Brain microvascular endothelial cell (primary cell): ENCODE measurements at regions not wholly inside any gene's neighbourhood (a gene's known extent, or its start where the extent isn't known, plus 50 kb on each side); places are given as distances from the start of the nearest gene placed in this dataset.

Experiments used
- DNase-seq: peaks from one replicate; pipeline ENCODE4 v3.0.0-alpha.2; 2020
- H3K27ac ChIP-seq: fragments of 250-450 bp; sonication (Bioruptor Pico); 2 replicates; pipeline ENCODE4 v1.5.1; 2020; ENCODE audit warnings: mild to moderate bottlenecking, moderate library complexity
- H3K27me3 ChIP-seq: fragments of 250-450 bp; sonication (Bioruptor Pico); replicated peaks from 2 replicates; pipeline ENCODE4 v1.5.1; 2020; ENCODE audit warnings: mild to moderate bottlenecking
- H3K36me3 ChIP-seq: fragments of 250-450 bp; sonication (Bioruptor Pico); replicated peaks from 2 replicates; pipeline ENCODE4 v1.5.1; 2020; ENCODE audit warnings: mild to moderate bottlenecking
- H3K4me3 ChIP-seq: 2 replicates; pipeline ENCODE4 v1.5.1; 2011; ENCODE audit warnings: low read depth, mild to moderate bottlenecking, control low read depth, low read length, moderate library complexity
- CTCF ChIP-seq: IDR thresholded peaks from 2 replicates; pipeline ENCODE4 v1.5.1; 2011; ENCODE audit warnings: low read depth, mild to moderate bottlenecking, moderate library complexity, low read length, control low read depth, inconsistent platforms; ENCODE audit errors: missing control alignments
- in situ Hi-C: cut with HindIII; loops from 2 replicates; pipeline ENCODE4 v1.10.0; 2017; ENCODE audit warnings: low sequenced_read_pairs, low pct_ligation_motif_present

GRCh38 chr3:112745567-112746248 is 101.0 kb downstream of the CD200R1L start:
- no peak for TF ChIP-seq CTCF
- Histone ChIP-seq H3K4me3 (no peak overlapping the region), H3K27me3 (no peaks in the 10 kb centered on the region), H3K27ac (no peak overlapping the region), H3K36me3 (no peaks in the 10 kb centered on the region)
- no peak for DNase-seq
- in situ Hi-C loops = no loop called here

GRCh38 chr3:112744825-112745566 is 101.7 kb downstream of the CD200R1L start:
- in situ Hi-C loops = no loop called here
- no peak for TF ChIP-seq CTCF
- Histone ChIP-seq H3K27me3 (no peaks in the 10 kb centered on the region), H3K36me3 (no peaks in the 10 kb centered on the region), H3K4me3 (no peak overlapping the region), H3K27ac (no peak overlapping the region)
- no peak for DNase-seq

- Histone ChIP-seq H3K27ac (no peak overlapping the region), H3K27me3 (no peaks in the 10 kb centered on the region), H3K36me3 (no peaks in the 10 kb centered on the region), H3K4me3 (no peak overlapping the region)
- no peak for TF ChIP-seq CTCF
- DNase-seq = no peak
- in situ Hi-C loops = no loop called here
Observed at GRCh38 chr3:112744106-112744505, 102.6 kb downstream of the CD200R1L start.

GRCh38 chr3:112742934-112743333 is 102.0 kb upstream of the CCDC80 start:
- Histone ChIP-seq H3K27ac (no peak overlapping the region), H3K4me3 (no peak overlapping the region), H3K27me3 (no peaks in the 10 kb centered on the region), H3K36me3 (no peaks in the 10 kb centered on the region)
- in situ Hi-C loops = no loop called here
- TF ChIP-seq CTCF = no peak
- no peak for DNase-seq

GRCh38 chr3:112741983-112742382 is 101.0 kb upstream of the CCDC80 start:
- no peak overlapping the region for H3K27ac ChIP-seq

More at GRCh38 chr3:112741983-112742382, 101.0 kb upstream of the CCDC80 start:
- TF ChIP-seq CTCF = no peak
- Histone ChIP-seq H3K36me3 (no peaks in the 10 kb centered on the region), H3K27me3 (no peaks in the 10 kb centered on the region), H3K4me3 (no peak overlapping the region)
- no peak for DNase-seq
- in situ Hi-C loops = no loop called here
